ENCODE measurements at regions not wholly inside any gene's neighbourhood (a gene's known extent, or its start where the extent isn't known, plus 50 kb on each side); places are given as distances from the start of the nearest gene placed in this dataset.

- Histone ChIP-seq H3K79me2 (ENCODE audit: insufficient read depth, low read length) (no peaks in the 10 kb centered on the region), H4K20me1 (ENCODE audit: control insufficient read depth, insufficient read depth, insufficient read length) (no peaks in the 10 kb centered on the region), H3K9me3 (ENCODE audit: control insufficient read depth, low read depth, low read length) (no peaks in the 10 kb centered on the region), H3T11ph (ENCODE audit: low read length) (no peak overlapping the region), H3K18ac (ENCODE audit: insufficient read length, low read depth, low read length) (no peak overlapping the region), H3K4me1 (ENCODE audit: insufficient read depth, low read length) (peaks cover 1% of the 10 kb centered on the region; the same call in 1 of the 2 replicates), H2BK5ac (ENCODE audit: insufficient read length, low read length) (no peak overlapping the region), H4K91ac (ENCODE audit: insufficient read length, low read depth, low read length) (no peak overlapping the region), H3K4me2 (ENCODE audit: insufficient read depth, insufficient read length, low read length) (no peak overlapping the region), H2BK12ac (ENCODE audit: insufficient read length, low read depth, low read length) (no peak overlapping the region), H3K27me3 (ENCODE audit: insufficient read depth, low read length) (no peaks in the 10 kb centered on the region), H3K14ac (ENCODE audit: insufficient read depth, low read length) (no peak overlapping the region), H2AFZ (ENCODE audit: low read length) (no peak overlapping the region), H2BK15ac (ENCODE audit: low read depth, low read length) (no peak overlapping the region), H4K8ac (replicated peaks; ENCODE audit: insufficient read length, low read depth, low read length) (no peak overlapping the region), H3K23ac (ENCODE audit: insufficient read length, low read depth, low read length) (no peak overlapping the region), H2AK5ac (ENCODE audit: insufficient read length, low read length) (no peak overlapping the region), H4K5ac (ENCODE audit: insufficient read length, low read depth, low read length) (no peak overlapping the region), H3K23me2 (ENCODE audit: insufficient read length, low read depth, low read length, poor library complexity, severe bottlenecking) (no peaks in the 10 kb centered on the region), H2BK120ac (ENCODE audit: low read depth, low read length, poor library complexity, severe bottlenecking) (no peak overlapping the region), H3K79me1 (ENCODE audit: insufficient read depth, low read depth, low read length, poor library complexity, severe bottlenecking) (no peaks in the 10 kb centered on the region), H2BK20ac (ENCODE audit: low read depth, low read length, poor library complexity, severe bottlenecking) (no peak overlapping the region), H3K9ac (ENCODE audit: extremely low read depth, insufficient read length, low read length) (no peak overlapping the region), H3K56ac (ENCODE audit: insufficient read length, low read depth, low read length) (no peak overlapping the region), H3K4ac (ENCODE audit: low read depth, low read length) (no peak overlapping the region), H3K27ac (ENCODE audit: insufficient read length, low read depth, low read length) (no peak overlapping the region)
- no peak for TF ChIP-seq CTCF (conservative IDR thresholded peaks at IDR 0.05)
- H3K27me3 Mint-ChIP-seq (ENCODE audit: low read depth) = no peaks in the 10 kb centered on the region
- WGBS (ENCODE audit: extremely low coverage, insufficient read length, low lambda C conversion rate) = no CpG with 5 or more reads among the region's 1 CpG
- no peak overlapping the region for H3K4me3 Mint-ChIP-seq
- H3K27ac Mint-ChIP-seq = no peak overlapping the region
- DNase-seq = no peak
- peaks cover 6% of the 10 kb centered on the region in 2 experiments; a peak in 3 of 4 replicates for H3K4me1 Mint-ChIP-seq
- H3K9me3 Mint-ChIP-seq = peaks cover 5 to 6% of the 10 kb centered on the region in 2 experiments; a peak in 4 of 5 replicates
- peaks cover 0 to 6% (median 3%) of the 10 kb centered on the region in 3 experiments; a peak in 2 of 7 replicates for H3K36me3 Mint-ChIP-seq (ENCODE audit: insufficient read depth in 1 of 3, low read depth in 3 of 3)
Observed at GRCh38 chr18:30601541-30601940, 441.0 kb downstream of the DSC3 start.
